ENCODE measurements at regions not wholly inside any gene's neighbourhood (a gene's known extent, or its start where the extent isn't known, plus 50 kb on each side); places are given as distances from the start of the nearest gene placed in this dataset.

- WGBS, 2 donors = 72 to 78% methylated on average over 7 of the region's 7 CpGs
- H3K4me1 ChIP-seq = peaks cover 6% of the 10 kb centered on the region
- no peaks in the 10 kb centered on the region for H3K36me3 ChIP-seq (ENCODE audit: low read depth, missing control alignments)
- DNase-seq = no peak
- H3K9me3 ChIP-seq = no peaks in the 10 kb centered on the region
- no peak overlapping the region for H3K27ac ChIP-seq
- no peak overlapping the region for H3K4me3 ChIP-seq
- intact Hi-C loops (cut with DNase I; ENCODE audit: low total_unique reads) = loop anchor here (10.0 kb wide), 1 partner anchor 354 kb away; no protein-coding TSS in a partner anchor
- no peaks in the 10 kb centered on the region for H3K27me3 ChIP-seq
- no peak for TF ChIP-seq POLR2A (IDR thresholded peaks at IDR 0.05)
- TF ChIP-seq, protein P1, sequence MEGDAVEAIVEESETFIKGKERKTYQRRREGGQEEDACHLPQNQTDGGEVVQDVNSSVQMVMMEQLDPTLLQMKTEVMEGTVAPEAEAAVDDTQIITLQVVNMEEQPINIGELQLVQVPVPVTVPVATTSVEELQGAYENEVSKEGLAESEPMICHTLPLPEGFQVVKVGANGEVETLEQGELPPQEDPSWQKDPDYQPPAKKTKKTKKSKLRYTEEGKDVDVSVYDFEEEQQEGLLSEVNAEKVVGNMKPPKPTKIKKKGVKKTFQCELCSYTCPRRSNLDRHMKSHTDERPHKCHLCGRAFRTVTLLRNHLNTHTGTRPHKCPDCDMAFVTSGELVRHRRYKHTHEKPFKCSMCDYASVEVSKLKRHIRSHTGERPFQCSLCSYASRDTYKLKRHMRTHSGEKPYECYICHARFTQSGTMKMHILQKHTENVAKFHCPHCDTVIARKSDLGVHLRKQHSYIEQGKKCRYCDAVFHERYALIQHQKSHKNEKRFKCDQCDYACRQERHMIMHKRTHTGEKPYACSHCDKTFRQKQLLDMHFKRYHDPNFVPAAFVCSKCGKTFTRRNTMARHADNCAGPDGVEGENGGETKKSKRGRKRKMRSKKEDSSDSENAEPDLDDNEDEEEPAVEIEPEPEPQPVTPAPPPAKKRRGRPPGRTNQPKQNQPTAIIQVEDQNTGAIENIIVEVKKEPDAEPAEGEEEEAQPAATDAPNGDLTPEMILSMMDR (IDR thresholded peaks at IDR 0.05) = no peak
Measured at GRCh38 chr6:110040716-110041115, 62.6 kb downstream of the GPR6 start.

- TF ChIP-seq, protein P1 (IDR thresholded peaks at IDR 0.05) = no peak
- no peak for TF ChIP-seq POLR2A (IDR thresholded peaks at IDR 0.05)
- Histone ChIP-seq H3K9me3 (no peaks in the 10 kb centered on the region), H3K36me3 (ENCODE audit: low read depth, missing control alignments) (no peaks in the 10 kb centered on the region), H3K27me3 (no peaks in the 10 kb centered on the region), H3K4me3 (no peak overlapping the region), H3K4me1 (peaks cover 6% of the 10 kb centered on the region), H3K27ac (no peak overlapping the region)
- WGBS, 2 donors = 31 to 35% methylated on average over 2 of the region's 2 CpGs
- no peak for DNase-seq
- intact Hi-C loops (cut with DNase I; ENCODE audit: low total_unique reads) = loop anchor here (10.0 kb wide), 1 partner anchor 354 kb away; no protein-coding TSS in a partner anchor
Measured at GRCh38 chr6:110041126-110041525, 63.0 kb downstream of the GPR6 start.

DNA sequence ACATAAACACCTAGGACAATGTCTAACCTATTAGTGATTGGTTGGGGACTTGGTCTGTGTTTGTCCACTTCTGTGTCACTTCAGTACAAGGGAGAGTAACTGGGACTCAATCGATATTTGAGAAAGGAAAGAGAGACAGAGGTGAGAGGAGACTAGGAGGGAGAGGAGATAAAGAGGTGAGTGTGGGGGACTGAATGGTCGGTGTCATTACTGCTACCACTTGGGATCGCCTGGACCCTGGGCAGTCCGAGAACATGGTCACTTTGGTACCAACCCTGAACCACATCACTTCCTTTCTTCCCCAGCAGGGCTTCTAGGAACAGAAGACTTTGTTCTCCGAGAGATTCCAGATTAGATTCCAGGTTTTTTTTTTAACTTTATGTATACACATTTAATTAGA is 63.7 kb downstream of the GPR6 start:
- H3K27me3 ChIP-seq = no peaks in the 10 kb centered on the region
- no peak overlapping the region for H3K4me3 ChIP-seq
- intact Hi-C loops (cut with DNase I; ENCODE audit: low total_unique reads) = loop anchor here (10.0 kb wide), 1 partner anchor 353 kb away; no protein-coding TSS in a partner anchor
- WGBS, 2 donors = 82 to 89% methylated on average over 5 of the region's 5 CpGs
- no peak for DNase-seq
- no peaks in the 10 kb centered on the region for H3K9me3 ChIP-seq
- TF ChIP-seq, protein P1 (IDR thresholded peaks at IDR 0.05) = peak in 1 of 3 experiments; percentile 17
- no peak for TF ChIP-seq POLR2A (IDR thresholded peaks at IDR 0.05)
- no peak overlapping the region for H3K27ac ChIP-seq
- no peaks in the 10 kb centered on the region for H3K36me3 ChIP-seq (ENCODE audit: low read depth, missing control alignments)
- H3K4me1 ChIP-seq = peaks cover 6% of the 10 kb centered on the region

- Histone ChIP-seq H3K27me3 (no peaks in the 10 kb centered on the region), H3K27ac (no peak overlapping the region), H3K9me3 (no peaks in the 10 kb centered on the region), H3K4me3 (no peak overlapping the region), H3K4me1 (peaks cover 6% of the 10 kb centered on the region), H3K36me3 (ENCODE audit: low read depth, missing control alignments) (no peaks in the 10 kb centered on the region)
- TF ChIP-seq POLR2A (IDR thresholded peaks at IDR 0.05) = no peak
- TF ChIP-seq, protein P1 (IDR thresholded peaks at IDR 0.05) = no peak
- peak; percentile 32 for DNase-seq
- WGBS, 2 donors = 47 to 59% methylated on average over 9 of the region's 9 CpGs
- intact Hi-C loops (cut with DNase I; ENCODE audit: low total_unique reads) = loop anchor here (10.0 kb wide), 1 partner anchor 352 kb away; no protein-coding TSS in a partner anchor
Measured at GRCh38 chr6:110042670-110043296, 64.7 kb downstream of the GPR6 start.

All from testis (tissue), 2 donors.